SK-N-MC (cell line): ENCODE measurements at regions not wholly inside any gene's neighbourhood (a gene's known extent, or its start where the extent isn't known, plus 50 kb on each side); places are given as distances from the start of the nearest gene placed in this dataset.

ENCODE experiments used
- EZH2 ChIP-seq: fragments of 200-600 bp; sonication (generic); IDR thresholded peaks from one replicate; pipeline ENCODE4 v1.6.1; 2017; ENCODE audit warnings: antibody characterized with exemption
- FOXP2 ChIP-seq: optimal IDR thresholded peaks from 2 replicates; pipeline ENCODE3; 2011; ENCODE audit warnings: mild to moderate bottlenecking, moderate library complexity; ENCODE audit not compliant: insufficient read depth; ENCODE audit errors: extremely low read length, control extremely low read depth
- POLR2AphosphoS5 ChIP-seq: IDR thresholded peaks from 2 replicates; pipeline ENCODE4 v1.6.1; 2012; ENCODE audit warnings: mild to moderate bottlenecking, low read depth, low read length, borderline replicate concordance

GRCh38 chr14:87199381-87199780 lies 793.6 kb downstream of the GALC start:
- no peak for TF ChIP-seq POLR2AphosphoS5
- TF ChIP-seq EZH2: no peak
- no peak for TF ChIP-seq FOXP2
